Progenitor cell of endocrine pancreas (in vitro differentiated cells): ENCODE measurements at regions not wholly inside any gene's neighbourhood (a gene's known extent, or its start where the extent isn't known, plus 50 kb on each side); places are given as distances from the start of the nearest gene placed in this dataset.
A peak's percentile ranks its signal among the peaks of the same experiment; 100 is the strongest.
"Not testable (repeated sequence)": the region's sequence is repeated elsewhere in the genome, so short reads cannot be mapped to it uniquely, and the experiment has no call there.

ENCODE experiments used
- DNase-seq: peaks from one replicate; pipeline ENCODE4 v3.0.0; 2021; ENCODE audit warnings: low spot score; ENCODE audit not compliant: unreplicated experiment
- H3K27ac Mint-ChIP-seq: 2 replicates; pipeline ENCODE4 v1.8.0; 2021; ENCODE audit warnings: mild to moderate bottlenecking, moderate library complexity, mixed read lengths
- H3K27me3 Mint-ChIP-seq: 2 replicates; pipeline ENCODE4 v1.8.0; 2021; ENCODE audit warnings: mixed read lengths
- H3K36me3 Mint-ChIP-seq: 2 replicates; pipeline ENCODE4 v1.8.0; 2022; ENCODE audit warnings: mixed read lengths; ENCODE audit not compliant: insufficient read depth
- H3K4me1 Mint-ChIP-seq: 2 replicates; pipeline ENCODE4 v1.8.0; 2021; ENCODE audit warnings: low read depth, mixed read lengths
- H3K4me3 Mint-ChIP-seq: 2 replicates; pipeline ENCODE4 v1.8.0; 2021; ENCODE audit warnings: low read depth, mild to moderate bottlenecking, moderate library complexity, mixed read lengths
- H3K9me3 Mint-ChIP-seq: 2 replicates; pipeline ENCODE4 v1.8.0; 2021; ENCODE audit warnings: low read depth, mixed read lengths
- CTCF ChIP-seq: fragments of 200-600 bp; sonication (generic); IDR thresholded peaks from one replicate; pipeline ENCODE4 v1.5.0; 2021; ENCODE audit warnings: antibody characterized with exemption, mild to moderate bottlenecking; ENCODE audit not compliant: unreplicated experiment

- TF ChIP-seq CTCF = no peak
- Mint-ChIP-seq H3K9me3 (peaks cover 14% of the 10 kb centered on the region), H3K4me1 (no peaks in the 10 kb centered on the region), H3K36me3 (no peaks in the 10 kb centered on the region), H3K4me3 (no peak overlapping the region), H3K27ac (no peak overlapping the region), H3K27me3 (no peaks in the 10 kb centered on the region)
- DNase-seq = no peak
These were observed 59.7 kb downstream of the HMGB3 start for GRCh38 chrX:151042842-151043241.

GRCh38 chrX:151066373-151066772 is 83.2 kb downstream of the HMGB3 start:
- H3K9me3 Mint-ChIP-seq = peaks cover 15% of the 10 kb centered on the region
- not testable (repeated sequence) for H3K27me3 Mint-ChIP-seq, H3K4me3 Mint-ChIP-seq, H3K27ac Mint-ChIP-seq, H3K36me3 Mint-ChIP-seq, DNase-seq, H3K4me1 Mint-ChIP-seq

- no peak for DNase-seq
- Mint-ChIP-seq H3K27ac (no peak overlapping the region), H3K4me1 (no peaks in the 10 kb centered on the region), H3K9me3 (peaks cover 10% of the 10 kb centered on the region), H3K27me3 (no peaks in the 10 kb centered on the region), H3K36me3 (no peaks in the 10 kb centered on the region), H3K4me3 (no peak overlapping the region)
- no peak for TF ChIP-seq CTCF
These were observed 90.6 kb downstream of the HMGB3 start for GRCh38 chrX:151073767-151074166.

- no peaks in the 10 kb centered on the region for H3K9me3 Mint-ChIP-seq
- H3K27ac Mint-ChIP-seq = no peak overlapping the region
- no peak overlapping the region for H3K4me3 Mint-ChIP-seq
- H3K4me1 Mint-ChIP-seq = no peaks in the 10 kb centered on the region
- peaks cover 32% of the 10 kb centered on the region for H3K27me3 Mint-ChIP-seq
- DNase-seq = no peak
- no peaks in the 10 kb centered on the region for H3K36me3 Mint-ChIP-seq
- no peak for TF ChIP-seq CTCF
These were observed 95.4 kb upstream of the GPR50 start for GRCh38 chrX:151081016-151081415.

GRCh38 chrX:151082077-151082948 is 94.1 kb upstream of the GPR50 start:
- H3K27ac Mint-ChIP-seq = no peak overlapping the region
- TF ChIP-seq CTCF = peak; percentile 90

GRCh38 chrX:151084454-151084853 is 91.9 kb upstream of the GPR50 start:
- H3K4me3 Mint-ChIP-seq = no peak overlapping the region
- no peak for TF ChIP-seq CTCF
- H3K4me1 Mint-ChIP-seq = no peaks in the 10 kb centered on the region

More at GRCh38 chrX:151082077-151082948, 94.1 kb upstream of the GPR50 start:
- Mint-ChIP-seq H3K4me3 (peak overlapping the region; percentile 20), H3K9me3 (no peaks in the 10 kb centered on the region), H3K36me3 (no peaks in the 10 kb centered on the region), H3K27me3 (peaks cover 32% of the 10 kb centered on the region), H3K4me1 (no peaks in the 10 kb centered on the region)
- peak; percentile 62 for DNase-seq

More at GRCh38 chrX:151084454-151084853, 91.9 kb upstream of the GPR50 start:
- H3K27me3 Mint-ChIP-seq = peaks cover 32% of the 10 kb centered on the region
- H3K9me3 Mint-ChIP-seq = no peaks in the 10 kb centered on the region
- DNase-seq = no peak
- H3K36me3 Mint-ChIP-seq = no peaks in the 10 kb centered on the region
- no peak overlapping the region for H3K27ac Mint-ChIP-seq
